Psoas muscle (tissue), 7 donors: ENCODE measurements at regions not wholly inside any gene's neighbourhood (a gene's known extent, or its start where the extent isn't known, plus 50 kb on each side); places are given as distances from the start of the nearest gene placed in this dataset.

Experiments used
- ATAC-seq, 4 donors: fragments of 200-7000 bp; cut with Tn5 transposase; one replicate each; pipeline ENCODE4 v1.9.1; 2020; ENCODE audit warnings: moderate library complexity in 3 of 4, mild to moderate bottlenecking in 2 of 4
- DNase-seq, 2 donors: peaks; one replicate each; pipeline ENCODE4 v3.0.0-alpha.2; 2020
- H3K27ac ChIP-seq: fragments of 200-600 bp; one replicate; pipeline ENCODE4 v1.8.0; 2022
- H3K27me3 ChIP-seq, 3 donors: fragments of 200-600 bp in 1 of 3; one replicate each; pipeline versions ENCODE4 v1.6.1 to v1.8.0; 2013 to 2022; ENCODE audit warnings: low read length in 2 of 3, mild to moderate bottlenecking in 2 of 3, moderate library complexity in 1 of 3; ENCODE audit not compliant: insufficient read depth in 3 of 3
- H3K36me3 ChIP-seq, 2 donors: fragments of 200-600 bp in 1 of 2; one replicate each; pipeline versions ENCODE4 v1.6.1 to v1.8.0; 2013 to 2022; ENCODE audit warnings: low read depth in 1 of 2, mild to moderate bottlenecking in 1 of 2, moderate library complexity in 1 of 2; ENCODE audit not compliant: insufficient read depth in 1 of 2
- H3K4me1 ChIP-seq: fragments of 200-600 bp; one replicate; pipeline ENCODE4 v1.8.0; 2022
- H3K4me3 ChIP-seq: fragments of 200-600 bp; one replicate; pipeline ENCODE4 v1.8.0; 2022; ENCODE audit warnings: mild to moderate bottlenecking
- H3K9me3 ChIP-seq: fragments of 200-600 bp; one replicate; pipeline ENCODE4 v1.8.0; 2022
- WGBS, 3 donors: extraction: QIAGEN DNeasy Blood & Tissue Kit; methylation state at CpG; one replicate each; pipeline versions ENCODE4 v1.1.6 to v1.1.7; 2013; 5-methylcytosine and 5-hydroxymethylcytosine counted together
- intact Hi-C, 2 donors: fragments of 100-400 bp; cut with DNase I; formaldehyde crosslinking; loops; one replicate each; pipeline versions ENCODE4 v1.11.0 to v1.14.2; 2022
- TF ChIP-seq, protein P1 (sequence below): fragments of 200-600 bp; IDR thresholded peaks from one replicate; pipeline ENCODE4 v1.8.0; 2022; ENCODE audit warnings: antibody characterized with exemption
- donor health status: healthy with polysubstance abuse.
- donor health status: DM: no; HTN: no; CAD: no; lungs with moderate emphysema.
- donor health status: Bipolar disorder and iron deficiency.
- donor health status: healthy.
- donor health status: DM: yes; HTN: yes; CAD: no.
- donor health status: DM: no; HTN: no; CAD: no.
- donor health status: DM: yes; HTN: yes; CAD: no.

- peaks cover 2 to 55% (median 2%) of the 10 kb centered on the region in 3 donors for H3K27me3 ChIP-seq
- H3K4me3 ChIP-seq, result peak overlapping the region; percentile 66
- H3K36me3 ChIP-seq, result no peaks in the 10 kb centered on the region
- ATAC-seq (peak in 3 of 4 donors; percentile 21 to 52 (median 35)), DNase-seq (peak; percentile 16 to 47)
- WGBS, 3 donors, result 1 to 2% (median 2%) methylated on average over 48 to 77 of the region's 77 CpGs
- TF ChIP-seq, protein P1, sequence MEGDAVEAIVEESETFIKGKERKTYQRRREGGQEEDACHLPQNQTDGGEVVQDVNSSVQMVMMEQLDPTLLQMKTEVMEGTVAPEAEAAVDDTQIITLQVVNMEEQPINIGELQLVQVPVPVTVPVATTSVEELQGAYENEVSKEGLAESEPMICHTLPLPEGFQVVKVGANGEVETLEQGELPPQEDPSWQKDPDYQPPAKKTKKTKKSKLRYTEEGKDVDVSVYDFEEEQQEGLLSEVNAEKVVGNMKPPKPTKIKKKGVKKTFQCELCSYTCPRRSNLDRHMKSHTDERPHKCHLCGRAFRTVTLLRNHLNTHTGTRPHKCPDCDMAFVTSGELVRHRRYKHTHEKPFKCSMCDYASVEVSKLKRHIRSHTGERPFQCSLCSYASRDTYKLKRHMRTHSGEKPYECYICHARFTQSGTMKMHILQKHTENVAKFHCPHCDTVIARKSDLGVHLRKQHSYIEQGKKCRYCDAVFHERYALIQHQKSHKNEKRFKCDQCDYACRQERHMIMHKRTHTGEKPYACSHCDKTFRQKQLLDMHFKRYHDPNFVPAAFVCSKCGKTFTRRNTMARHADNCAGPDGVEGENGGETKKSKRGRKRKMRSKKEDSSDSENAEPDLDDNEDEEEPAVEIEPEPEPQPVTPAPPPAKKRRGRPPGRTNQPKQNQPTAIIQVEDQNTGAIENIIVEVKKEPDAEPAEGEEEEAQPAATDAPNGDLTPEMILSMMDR, result no peak
- no peak overlapping the region for H3K27ac ChIP-seq
- no peaks in the 10 kb centered on the region for H3K4me1 ChIP-seq
- no peaks in the 10 kb centered on the region for H3K9me3 ChIP-seq
- intact Hi-C loops, result no loop called here
These were observed 2185.1 kb upstream of the TENM3 start for GRCh38 chr4:180057891-180058671.

DNA sequence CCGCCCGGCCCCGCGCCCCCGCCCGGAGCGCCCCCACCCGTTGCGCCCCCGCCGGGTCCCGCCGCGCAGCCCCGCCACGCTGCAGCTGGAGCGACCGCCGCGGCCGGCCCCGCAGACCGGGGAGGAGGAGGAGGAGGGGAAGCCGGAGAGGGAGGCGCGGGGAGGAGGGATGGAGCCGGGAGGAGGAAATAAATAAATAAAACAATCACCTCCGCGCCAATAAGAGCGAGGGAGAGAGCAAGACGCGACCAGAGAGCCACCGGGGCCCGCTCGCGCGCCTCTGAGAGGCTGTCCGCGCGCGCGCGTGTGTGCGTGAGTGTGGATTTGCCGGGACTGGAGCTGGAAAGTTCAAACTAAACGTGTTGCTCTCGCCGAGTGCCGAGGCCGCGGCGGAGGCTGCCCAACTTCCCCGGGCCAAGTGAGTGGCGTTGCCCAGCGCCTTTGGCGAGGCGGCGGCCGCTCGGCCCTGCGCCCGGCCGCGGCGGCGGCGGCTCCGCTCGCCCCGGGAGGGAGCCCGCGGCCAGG is 2184.4 kb upstream of the TENM3 start:
- Histone ChIP-seq H3K36me3 (no peaks in the 10 kb centered on the region), H3K9me3 (no peaks in the 10 kb centered on the region), H3K4me1 (no peaks in the 10 kb centered on the region), H3K27me3 (peaks cover 2 to 62% (median 2%) of the 10 kb centered on the region in 3 donors), H3K4me3 (peak overlapping the region; percentile 66), H3K27ac (no peak overlapping the region)
- TF ChIP-seq, protein P1, result no peak
- ATAC-seq, result peak; percentile 48 to 79 (median 64)
- intact Hi-C loops, result no loop called here
- DNase-seq, result peak; percentile 35 to 56
- 1% methylated on average over 36 to 72 of the region's 72 CpGs for WGBS, 3 donors

GRCh38 chr4:180059216-180059881 is 2183.9 kb upstream of the TENM3 start:
- TF ChIP-seq, protein P1, result no peak
- WGBS, 3 donors, result 0 to 1% (median 1%) methylated on average over 44 of the region's 44 CpGs
- intact Hi-C loops, result no loop called here
- H3K27ac ChIP-seq, result no peak overlapping the region
- no peaks in the 10 kb centered on the region for H3K4me1 ChIP-seq
- H3K27me3 ChIP-seq, result peaks cover 0 to 64% (median 2%) of the 10 kb centered on the region in 3 donors
- no peaks in the 10 kb centered on the region for H3K9me3 ChIP-seq
- peak overlapping the region; percentile 66 for H3K4me3 ChIP-seq
- ATAC-seq, result peak in 1 of 4 donors; percentile 5
- peak; percentile 13 to 47 for DNase-seq
- H3K36me3 ChIP-seq, result no peaks in the 10 kb centered on the region

DNA sequence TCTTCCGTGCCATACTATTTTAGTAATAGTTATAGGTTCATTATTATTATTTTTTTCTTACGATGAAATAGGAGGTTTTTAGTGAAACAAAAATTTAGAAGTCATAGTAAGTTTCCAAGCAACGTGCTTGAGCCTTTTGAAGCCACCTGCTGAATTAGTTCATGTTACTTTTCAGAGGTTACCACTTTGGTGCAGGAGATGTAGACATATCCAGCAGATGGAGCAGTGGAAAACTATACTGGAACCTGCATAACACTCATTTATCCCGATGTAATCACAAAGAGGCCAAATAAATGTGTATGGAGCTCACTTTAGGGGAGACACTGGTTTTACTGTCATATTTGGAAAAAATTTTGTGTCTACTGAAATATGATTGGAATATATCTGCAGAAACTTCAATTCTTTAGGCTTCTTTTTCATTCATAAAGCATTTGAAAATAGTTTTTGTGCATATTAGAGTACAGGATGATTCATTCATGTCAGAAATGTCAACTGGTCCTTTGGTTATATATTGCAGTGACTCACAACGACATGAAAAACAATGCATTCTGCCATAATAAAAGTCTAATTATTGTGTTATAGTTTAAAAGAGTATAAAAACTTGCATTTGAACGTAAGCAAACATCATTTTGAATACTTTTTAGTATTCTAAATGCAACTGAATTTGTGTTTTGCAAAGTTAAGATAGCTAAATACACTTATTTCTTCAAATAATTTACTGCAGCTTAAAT is 2182.9 kb upstream of the TENM3 start:
- no peaks in the 10 kb centered on the region for H3K4me1 ChIP-seq
- no peaks in the 10 kb centered on the region for H3K9me3 ChIP-seq
- intact Hi-C loops, result no loop called here
- H3K27ac ChIP-seq, result no peak overlapping the region
- DNase-seq (no peak), ATAC-seq (no peak)
- H3K4me3 ChIP-seq, result peak overlapping the region; percentile 66
- TF ChIP-seq, protein P1, result no peak
- 25 to 27% (median 25%) methylated on average over 6 of the region's 6 CpGs for WGBS, 3 donors
- peaks cover 0 to 64% (median 2%) of the 10 kb centered on the region in 3 donors for H3K27me3 ChIP-seq
- H3K36me3 ChIP-seq, result no peaks in the 10 kb centered on the region
